AG09319 (cell line): ENCODE measurements at regions not wholly inside any gene's neighbourhood (a gene's known extent, or its start where the extent isn't known, plus 50 kb on each side); places are given as distances from the start of the nearest gene placed in this dataset.

ENCODE experiments used
- DNase-seq: peaks from one replicate; pipeline ENCODE4 v3.0.0-alpha.2; 2010; ENCODE audit warnings: low read depth; ENCODE audit errors: extremely low read depth
- TF ChIP-seq, protein P1 (sequence below): IDR thresholded peaks from 2 replicates; pipeline ENCODE4 v1.5.1; 2011; ENCODE audit warnings: low read depth, mild to moderate bottlenecking, inconsistent platforms, low read length, moderate library complexity

DNA sequence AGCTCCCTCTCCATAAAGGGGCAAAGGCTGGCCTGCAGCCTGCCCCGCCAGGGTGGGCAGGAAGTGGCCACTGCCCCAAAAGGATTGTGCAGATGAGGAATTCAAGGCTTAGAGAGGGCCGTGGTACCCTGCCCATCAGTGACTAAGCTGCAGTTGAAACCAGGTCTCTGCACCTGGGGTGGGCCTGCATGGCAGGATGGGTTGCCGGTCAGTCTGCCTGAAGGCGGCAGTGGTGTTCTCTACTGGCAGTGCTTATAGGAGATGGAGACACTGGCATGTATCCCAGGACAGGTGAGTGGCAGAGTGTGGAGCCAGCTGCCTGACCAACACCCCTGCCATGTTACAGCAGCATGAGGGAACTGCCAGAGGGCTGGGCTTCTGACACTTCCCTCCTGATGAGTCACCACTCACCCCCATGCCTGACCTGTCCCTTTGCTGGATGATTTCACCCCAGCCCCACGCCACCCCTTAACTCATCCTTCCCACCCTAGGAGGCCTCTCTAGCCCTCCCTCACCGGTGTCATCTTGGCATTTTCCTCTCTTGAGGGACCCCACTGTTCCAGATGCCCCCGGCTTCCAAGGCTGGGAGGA, 70.2 kb upstream of the LMO1 start:
- TF ChIP-seq, protein P1, sequence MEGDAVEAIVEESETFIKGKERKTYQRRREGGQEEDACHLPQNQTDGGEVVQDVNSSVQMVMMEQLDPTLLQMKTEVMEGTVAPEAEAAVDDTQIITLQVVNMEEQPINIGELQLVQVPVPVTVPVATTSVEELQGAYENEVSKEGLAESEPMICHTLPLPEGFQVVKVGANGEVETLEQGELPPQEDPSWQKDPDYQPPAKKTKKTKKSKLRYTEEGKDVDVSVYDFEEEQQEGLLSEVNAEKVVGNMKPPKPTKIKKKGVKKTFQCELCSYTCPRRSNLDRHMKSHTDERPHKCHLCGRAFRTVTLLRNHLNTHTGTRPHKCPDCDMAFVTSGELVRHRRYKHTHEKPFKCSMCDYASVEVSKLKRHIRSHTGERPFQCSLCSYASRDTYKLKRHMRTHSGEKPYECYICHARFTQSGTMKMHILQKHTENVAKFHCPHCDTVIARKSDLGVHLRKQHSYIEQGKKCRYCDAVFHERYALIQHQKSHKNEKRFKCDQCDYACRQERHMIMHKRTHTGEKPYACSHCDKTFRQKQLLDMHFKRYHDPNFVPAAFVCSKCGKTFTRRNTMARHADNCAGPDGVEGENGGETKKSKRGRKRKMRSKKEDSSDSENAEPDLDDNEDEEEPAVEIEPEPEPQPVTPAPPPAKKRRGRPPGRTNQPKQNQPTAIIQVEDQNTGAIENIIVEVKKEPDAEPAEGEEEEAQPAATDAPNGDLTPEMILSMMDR: no peak
- no peak for DNase-seq

DNA sequence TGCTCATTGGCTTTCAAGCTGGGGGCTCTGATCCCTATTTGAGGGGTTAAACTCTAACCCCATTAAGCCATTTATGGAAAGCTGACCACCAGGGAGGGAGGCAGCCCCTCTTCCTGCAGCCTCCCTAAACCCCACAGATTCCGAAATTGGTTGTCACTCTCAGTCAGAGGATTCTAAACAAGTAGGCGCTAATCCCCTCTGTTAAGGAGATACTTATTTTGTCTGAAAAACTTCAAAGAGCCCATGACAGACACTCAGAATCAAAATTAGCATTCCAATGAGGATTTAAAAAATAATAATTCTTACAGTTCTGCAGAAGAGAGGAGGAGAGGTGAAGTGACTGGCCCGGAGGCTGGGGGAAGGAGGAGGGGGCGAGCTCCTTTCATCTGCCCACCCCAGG, 69.7 kb upstream of the LMO1 start:
- TF ChIP-seq, protein P1: no peak
- DNase-seq: no peak

DNA sequence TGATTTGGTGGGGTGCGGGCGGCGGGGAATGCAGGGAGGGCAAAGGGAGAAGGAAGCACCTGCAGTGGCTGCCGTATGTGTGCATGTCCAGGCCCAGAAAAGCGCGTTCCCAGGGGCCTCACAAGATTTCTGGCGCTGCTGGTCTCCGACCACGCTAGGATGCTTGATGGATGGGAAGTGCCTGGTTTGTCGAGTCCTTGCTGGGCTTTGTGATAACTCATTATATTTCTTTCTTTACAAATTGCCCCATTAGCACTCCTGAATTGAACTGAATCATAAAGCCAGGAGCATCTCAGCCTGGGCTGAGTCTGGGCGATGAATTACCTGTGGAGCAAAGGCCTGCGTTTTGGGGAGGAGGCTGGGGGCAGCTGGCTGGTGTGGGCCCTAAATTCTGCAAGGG, 69.2 kb upstream of the LMO1 start:
- no peak for DNase-seq
- TF ChIP-seq, protein P1: no peak

DNA sequence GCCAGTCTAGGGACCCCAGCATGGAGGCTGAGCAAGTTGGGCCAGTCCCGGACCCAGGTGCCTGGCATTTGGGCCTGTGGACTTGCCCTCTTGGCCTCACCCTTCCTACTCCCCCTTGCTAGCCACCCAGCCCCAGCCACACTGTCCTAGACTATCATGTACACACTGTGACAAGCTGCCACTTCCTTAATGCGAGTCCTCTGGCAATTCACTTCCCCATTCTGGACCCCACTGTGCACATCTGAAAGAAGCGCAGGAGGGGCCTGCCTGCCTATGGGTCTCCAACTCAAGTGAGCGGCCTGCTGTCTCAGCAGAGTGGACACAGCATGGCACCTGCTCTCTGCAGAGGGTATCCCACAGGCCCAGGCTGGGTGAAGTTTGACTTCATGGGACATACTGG, 68.5 kb upstream of the LMO1 start:
- TF ChIP-seq, protein P1: no peak
- no peak for DNase-seq

DNA sequence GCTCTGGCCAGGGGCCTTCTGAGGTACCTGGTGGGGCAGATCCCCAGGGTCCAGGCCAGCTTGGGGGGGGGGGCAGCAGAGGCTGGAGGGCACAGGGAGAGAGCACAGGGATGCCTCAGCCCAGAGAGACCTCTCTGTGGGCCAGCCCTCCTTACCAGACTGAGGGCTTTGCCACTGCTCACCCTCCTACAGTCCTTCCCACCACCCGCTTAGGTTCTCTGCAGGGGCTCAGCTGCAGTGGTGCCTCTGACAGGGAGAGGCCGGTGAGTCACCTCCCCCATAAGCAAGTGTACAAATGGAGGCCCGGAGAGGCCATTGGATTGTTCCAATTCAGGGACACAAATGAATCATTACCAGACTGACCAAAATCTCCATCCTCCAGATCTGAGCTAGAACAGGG, 68.1 kb upstream of the LMO1 start:
- DNase-seq: no peak
- TF ChIP-seq, protein P1: no peak

DNA sequence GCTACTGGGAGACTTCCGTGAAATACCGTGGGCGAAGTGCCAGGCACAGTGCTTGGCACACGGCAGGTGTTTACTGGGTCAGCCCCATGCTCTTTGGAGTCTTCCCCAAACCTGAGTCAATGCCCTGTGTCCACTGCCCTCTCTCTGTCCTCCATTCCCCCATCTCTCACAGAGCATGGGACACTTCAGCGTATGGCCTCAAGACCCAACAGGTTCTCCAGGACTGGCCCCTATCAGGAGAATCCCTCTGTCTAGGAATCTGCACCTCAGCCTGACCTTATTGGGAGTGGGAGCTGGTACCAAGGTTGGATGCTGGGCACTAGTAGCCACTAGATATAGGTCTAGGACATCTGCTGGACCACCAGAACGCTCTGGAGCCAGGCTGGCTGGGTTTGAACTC, 67.2 kb upstream of the LMO1 start:
- TF ChIP-seq, protein P1: no peak
- no peak for DNase-seq

DNA sequence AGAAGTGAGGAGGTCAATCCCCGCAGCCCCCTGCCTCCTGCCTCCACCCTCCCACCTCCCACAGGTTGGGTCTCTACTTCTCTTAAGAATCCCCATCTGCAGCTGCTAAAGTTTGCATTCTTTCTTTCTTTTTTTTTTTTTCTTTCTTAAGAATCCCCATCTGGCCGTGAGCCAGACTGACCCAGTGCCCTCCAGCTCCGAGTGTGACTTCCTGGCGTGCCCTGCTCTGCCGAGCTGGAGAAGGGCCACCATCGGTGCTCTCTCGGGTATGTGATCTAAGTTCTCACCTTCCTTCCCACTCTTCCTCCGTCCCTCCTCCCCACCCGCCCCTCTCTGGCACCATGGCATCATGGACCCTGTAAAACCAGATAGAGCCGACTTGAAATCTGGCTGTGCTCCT, 66.7 kb upstream of the LMO1 start:
- TF ChIP-seq, protein P1: no peak
- no peak for DNase-seq
